ENCODE measurements at regions not wholly inside any gene's neighbourhood (a gene's known extent, or its start where the extent isn't known, plus 50 kb on each side); places are given as distances from the start of the nearest gene placed in this dataset.

- no peak for TF ChIP-seq FOXP2 (optimal IDR thresholded peaks at IDR 0.05; ENCODE audit: borderline replicate concordance, extremely low read depth, extremely low read length, insufficient read depth)
- no peak for TF ChIP-seq REST (IDR thresholded peaks at IDR 0.05; ENCODE audit: insufficient read depth in 1 of 2, low read depth in 2 of 2, low read length in 2 of 2)
- TF ChIP-seq TAF1 (IDR thresholded peaks at IDR 0.05; ENCODE audit: borderline replicate concordance, insufficient read depth, low read length): no peak
- TF ChIP-seq POLR2AphosphoS5 (IDR thresholded peaks at IDR 0.05; ENCODE audit: low read depth, low read length): no peak
- TF ChIP-seq SIN3A (IDR thresholded peaks at IDR 0.05; ENCODE audit: borderline replicate concordance, insufficient read depth, low read length): no peak
These were observed 605.3 kb upstream of the B3GALT2 start for GRCh38 chr1:193791746-193792145.
